HG03139 (cell line): ENCODE measurements at regions not wholly inside any gene's neighbourhood (a gene's known extent, or its start where the extent isn't known, plus 50 kb on each side); places are given as distances from the start of the nearest gene placed in this dataset.

Source experiments
- ATAC-seq: cut with Tn5 transposase; IDR thresholded peaks from one replicate; pipeline ENCODE4 v1.9.1; 2021; ENCODE audit not compliant: unreplicated experiment

- peak; percentile 37 for ATAC-seq
These were observed 269.4 kb upstream of the TTC14 start for GRCh38 chr3:180332608-180333007.

- ATAC-seq: no peak
These were observed 266.9 kb upstream of the TTC14 start for GRCh38 chr3:180335050-180335449.

- no peak for ATAC-seq
These were observed 261.6 kb upstream of the TTC14 start for GRCh38 chr3:180340395-180340794.

GRCh38 chr3:180341516-180341915, 260.4 kb upstream of the TTC14 start:
- no peak for ATAC-seq

- ATAC-seq: no peak
These were observed 250.4 kb upstream of the TTC14 start for GRCh38 chr3:180351601-180352000.

GRCh38 chr3:180352261-180352660, 249.7 kb upstream of the TTC14 start:
- ATAC-seq: no peak

GRCh38 chr3:180354214-180354613, 247.7 kb upstream of the TTC14 start:
- ATAC-seq: no peak

GRCh38 chr3:180358179-180358578, 243.8 kb upstream of the TTC14 start:
- no peak for ATAC-seq

GRCh38 chr3:180359061-180359952, 242.7 kb upstream of the TTC14 start:
- ATAC-seq: no peak

- ATAC-seq: no peak
These were observed 242.0 kb upstream of the TTC14 start for GRCh38 chr3:180359953-180360279.

- no peak for ATAC-seq
These were observed 239.9 kb upstream of the TTC14 start for GRCh38 chr3:180362081-180362480.

GRCh38 chr3:180375831-180376230, 226.1 kb upstream of the TTC14 start:
- ATAC-seq: no peak

GRCh38 chr3:180378496-180378895, 223.5 kb upstream of the TTC14 start:
- ATAC-seq: no peak

- ATAC-seq: no peak
These were observed 219.3 kb upstream of the TTC14 start for GRCh38 chr3:180382638-180383180.

- ATAC-seq: no peak
These were observed 218.5 kb upstream of the TTC14 start for GRCh38 chr3:180383332-180384020.

GRCh38 chr3:180390313-180390712, 211.7 kb upstream of the TTC14 start:
- no peak for ATAC-seq

GRCh38 chr3:180391001-180391400, 211.0 kb upstream of the TTC14 start:
- ATAC-seq: no peak

GRCh38 chr3:180401226-180401625, 200.7 kb upstream of the TTC14 start:
- ATAC-seq: no peak

- ATAC-seq: peak; percentile 61
These were observed 199.4 kb upstream of the TTC14 start for GRCh38 chr3:180402471-180403073.

- ATAC-seq: no peak
These were observed 198.8 kb upstream of the TTC14 start for GRCh38 chr3:180403156-180403555.

- no peak for ATAC-seq
These were observed 193.3 kb upstream of the TTC14 start for GRCh38 chr3:180408654-180409053.

GRCh38 chr3:180409170-180409569, 192.8 kb upstream of the TTC14 start:
- no peak for ATAC-seq
